Panc1 (cell line): ENCODE measurements at regions not wholly inside any gene's neighbourhood (a gene's known extent, or its start where the extent isn't known, plus 50 kb on each side); places are given as distances from the start of the nearest gene placed in this dataset.

Source experiments
- ATAC-seq: fragments of 200-7000 bp; cut with Tn5 transposase; 2 replicates; pipeline ENCODE4 v1.9.1; 2020; ENCODE audit warnings: mild to moderate bottlenecking, moderate library complexity
- BruUV-seq: library from RNA; stranded (reverse); fragments of 400-500 nt; replicated peaks from 2 replicates; lab custom pipeline; 2021; lab: Mats Ljungman, UMichigan
- CTCF ChIA-PET: fragments of 300-600 bp; sonication (Branson Sonifier 250); formaldehyde crosslinking; loops from one replicate; lab custom pipeline; 2022; ENCODE audit warnings: antibody characterized with exemption; lab: Charles Lee
- POLR2A ChIA-PET: fragments of 300-600 bp; sonication (Branson Sonifier 250); formaldehyde crosslinking; loops from one replicate; lab custom pipeline; 2022; ENCODE audit warnings: antibody characterized with exemption; lab: Charles Lee
- DNase-seq: peaks from one replicate; pipeline ENCODE4 v3.0.0-alpha.2; 2010; ENCODE audit warnings: low read depth, low spot score
- H3K27ac ChIP-seq: 2 replicates; pipeline ENCODE4 v1.5.1; 2011; ENCODE audit warnings: mild to moderate bottlenecking, low read length, inconsistent platforms
- H3K27me3 ChIP-seq: fragments of 200-500 bp; sonication (Bioruptor generic); 2 replicates; pipeline ENCODE4 v1.6.0; 2014; ENCODE audit warnings: low read length, inconsistent platforms; ENCODE audit not compliant: control insufficient read depth, insufficient read depth
- H3K36me3 ChIP-seq: fragments of 200-500 bp; sonication (Bioruptor generic); 2 replicates; pipeline ENCODE4 v1.5.1; 2014; ENCODE audit warnings: inconsistent platforms, mild to moderate bottlenecking, low read length, moderate library complexity; ENCODE audit not compliant: control insufficient read depth, insufficient read depth
- H3K4me1 ChIP-seq: 2 replicates; pipeline ENCODE4 v1.5.1; 2011; ENCODE audit warnings: inconsistent platforms, mild to moderate bottlenecking, low read length, moderate library complexity; ENCODE audit not compliant: control insufficient read depth, insufficient read depth
- H3K4me3 ChIP-seq, 2 experiments: 2 replicates each; pipeline ENCODE4 v1.5.1; 2011 to 2012; ENCODE audit warnings: low read depth in 2 of 2, low read length in 2 of 2, mild to moderate bottlenecking in 2 of 2, inconsistent platforms in 1 of 2, moderate library complexity in 1 of 2
- H3K9me3 ChIP-seq: fragments of 200-500 bp; sonication (Bioruptor generic); 2 replicates; pipeline ENCODE4 v1.5.1; 2014; ENCODE audit warnings: low read depth, mild to moderate bottlenecking, inconsistent platforms, low read length, moderate library complexity; ENCODE audit not compliant: control insufficient read depth, insufficient read depth
- CTCF ChIP-seq: fragments of 450-650 bp; IDR thresholded peaks from 2 replicates; pipeline ENCODE4 v1.5.1; 2017; ENCODE audit warnings: mild to moderate bottlenecking
- POLR2AphosphoS5 ChIP-seq: IDR thresholded peaks from 2 replicates; pipeline ENCODE4 v1.6.1; 2012; ENCODE audit warnings: mild to moderate bottlenecking, low read depth, low read length, moderate library complexity
- REST ChIP-seq, 2 experiments: IDR thresholded peaks; 2 replicates each; pipeline ENCODE4 v1.6.1; 2011 to 2012; ENCODE audit warnings: low read depth in 2 of 2, control low read depth in 1 of 2, low read length in 1 of 2, mild to moderate bottlenecking in 1 of 2, moderate library complexity in 1 of 2; ENCODE audit not compliant: insufficient read depth in 1 of 2
- SIN3A ChIP-seq: IDR thresholded peaks from 2 replicates; pipeline ENCODE4 v1.6.1; 2012; ENCODE audit warnings: low read depth, mild to moderate bottlenecking, low read length, moderate library complexity, borderline replicate concordance; ENCODE audit not compliant: insufficient read depth
- in situ Hi-C: cut with HindIII; loops from 2 replicates; pipeline ENCODE4 v1.10.0; 2016; ENCODE audit warnings: low sequenced_read_pairs, low pct_unique_long_range_greater_than_20kb
- intact Hi-C: fragments of 100-400 bp; cut with micrococcal nuclease; formaldehyde crosslinking; loops from one replicate; pipeline ENCODE4 v1.10.0; 2022; ENCODE audit not compliant: unreplicated experiment

GRCh38 chr22:34102633-34103032 lies 182.4 kb upstream of the LARGE1 start:
- ATAC-seq (no peak), DNase-seq (no peak)
- no TSS peak for BruUV-seq
- H3K27me3 ChIP-seq: no peaks in the 10 kb centered on the region
- POLR2A ChIA-PET: no interaction called here
- no peaks in the 10 kb centered on the region for H3K4me1 ChIP-seq
- no peak overlapping the region for H3K27ac ChIP-seq
- TF ChIP-seq CTCF (no peak), REST (IDR thresholded peaks at IDR 0.05; ENCODE audit: insufficient read depth in 1 of 2, low read depth in 2 of 2, low read length in 1 of 2) (peak in 1 of 2 experiments; percentile 26; a peak in 1 of 4 replicates)
- intact Hi-C loops (no loop called here), in situ Hi-C loops (no loop called here)
- CTCF ChIA-PET: no interaction called here
- no peaks in the 10 kb centered on the region for H3K9me3 ChIP-seq
- no peak overlapping the region for H3K4me3 ChIP-seq
- no peaks in the 10 kb centered on the region for H3K36me3 ChIP-seq

- Histone ChIP-seq H3K4me3 (no peak overlapping the region), H3K9me3 (no peaks in the 10 kb centered on the region), H3K4me1 (no peaks in the 10 kb centered on the region), H3K27ac (no peak overlapping the region), H3K27me3 (no peaks in the 10 kb centered on the region), H3K36me3 (no peaks in the 10 kb centered on the region)
- ATAC-seq (no peak), DNase-seq (no peak)
- in situ Hi-C loops (no loop called here), intact Hi-C loops (no loop called here)
- BruUV-seq: no TSS peak
- ChIA-PET POLR2A (no interaction called here), CTCF (no interaction called here)
- TF ChIP-seq POLR2AphosphoS5 (no peak), SIN3A (no peak), CTCF (peak; percentile 35), REST (IDR thresholded peaks at IDR 0.05; ENCODE audit: insufficient read depth in 1 of 2, low read depth in 2 of 2, low read length in 1 of 2) (no peak)
Measured at GRCh38 chr22:34105461-34106062, 185.3 kb upstream of the LARGE1 start.
